ENCODE measurements at regions not wholly inside any gene's neighbourhood (a gene's known extent, or its start where the extent isn't known, plus 50 kb on each side); places are given as distances from the start of the nearest gene placed in this dataset.

DNA sequence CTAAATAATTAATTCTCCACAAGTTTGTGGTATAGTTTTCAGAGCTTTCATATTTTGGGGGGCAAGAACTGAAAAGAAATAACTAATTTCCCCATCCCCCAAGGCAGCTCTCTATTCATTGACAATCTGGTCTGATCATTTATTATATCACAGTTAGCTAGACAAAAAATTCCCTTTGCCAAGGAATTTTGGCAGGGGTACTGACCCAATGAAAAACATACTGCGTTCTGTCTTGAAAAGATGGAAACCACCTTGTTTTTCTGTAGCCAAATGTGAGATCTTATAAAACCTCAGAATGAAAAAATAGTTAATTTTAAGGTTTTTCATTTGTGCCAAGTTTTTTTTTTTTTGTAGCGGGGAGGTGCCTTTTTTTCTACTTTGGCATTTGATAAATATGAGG lies 1008.9 kb downstream of the EFNA5 start:
- TF ChIP-seq, protein P1, sequence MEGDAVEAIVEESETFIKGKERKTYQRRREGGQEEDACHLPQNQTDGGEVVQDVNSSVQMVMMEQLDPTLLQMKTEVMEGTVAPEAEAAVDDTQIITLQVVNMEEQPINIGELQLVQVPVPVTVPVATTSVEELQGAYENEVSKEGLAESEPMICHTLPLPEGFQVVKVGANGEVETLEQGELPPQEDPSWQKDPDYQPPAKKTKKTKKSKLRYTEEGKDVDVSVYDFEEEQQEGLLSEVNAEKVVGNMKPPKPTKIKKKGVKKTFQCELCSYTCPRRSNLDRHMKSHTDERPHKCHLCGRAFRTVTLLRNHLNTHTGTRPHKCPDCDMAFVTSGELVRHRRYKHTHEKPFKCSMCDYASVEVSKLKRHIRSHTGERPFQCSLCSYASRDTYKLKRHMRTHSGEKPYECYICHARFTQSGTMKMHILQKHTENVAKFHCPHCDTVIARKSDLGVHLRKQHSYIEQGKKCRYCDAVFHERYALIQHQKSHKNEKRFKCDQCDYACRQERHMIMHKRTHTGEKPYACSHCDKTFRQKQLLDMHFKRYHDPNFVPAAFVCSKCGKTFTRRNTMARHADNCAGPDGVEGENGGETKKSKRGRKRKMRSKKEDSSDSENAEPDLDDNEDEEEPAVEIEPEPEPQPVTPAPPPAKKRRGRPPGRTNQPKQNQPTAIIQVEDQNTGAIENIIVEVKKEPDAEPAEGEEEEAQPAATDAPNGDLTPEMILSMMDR (IDR thresholded peaks at IDR 0.05; ENCODE audit: extremely low read depth, insufficient read depth, missing control alignments) = no peak
- in situ Hi-C loops (cut with MboI; ENCODE audit: low pct_unique_long_range_greater_than_20kb, low sequenced_read_pairs, unreplicated experiment) = no loop called here
- DNase-seq (ENCODE audit: low spot score) = no peak

DNA sequence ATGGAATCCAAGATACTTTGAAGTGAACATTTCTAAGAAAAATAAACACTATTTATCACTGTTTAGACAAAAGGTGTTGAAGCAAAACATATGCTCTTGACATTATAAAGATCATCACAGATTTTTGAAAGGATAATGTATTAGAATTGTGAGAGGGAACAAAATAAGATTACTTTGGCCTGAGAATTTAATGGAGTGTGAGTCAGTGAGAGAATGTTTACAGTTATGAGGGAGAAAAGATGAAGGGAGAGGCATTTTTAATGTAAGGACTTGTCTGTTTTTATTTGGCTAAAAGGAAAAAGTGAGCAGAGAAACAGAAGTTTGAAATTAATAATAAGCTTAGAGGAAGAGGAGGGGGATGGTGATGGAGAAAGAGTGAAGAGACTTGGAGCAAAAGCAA lies 1010.1 kb downstream of the EFNA5 start:
- TF ChIP-seq, protein P1 (IDR thresholded peaks at IDR 0.05; ENCODE audit: extremely low read depth, insufficient read depth, missing control alignments) = no peak
- DNase-seq (ENCODE audit: low spot score) = no peak
- in situ Hi-C loops (cut with MboI; ENCODE audit: low pct_unique_long_range_greater_than_20kb, low sequenced_read_pairs, unreplicated experiment) = no loop called here

DNA sequence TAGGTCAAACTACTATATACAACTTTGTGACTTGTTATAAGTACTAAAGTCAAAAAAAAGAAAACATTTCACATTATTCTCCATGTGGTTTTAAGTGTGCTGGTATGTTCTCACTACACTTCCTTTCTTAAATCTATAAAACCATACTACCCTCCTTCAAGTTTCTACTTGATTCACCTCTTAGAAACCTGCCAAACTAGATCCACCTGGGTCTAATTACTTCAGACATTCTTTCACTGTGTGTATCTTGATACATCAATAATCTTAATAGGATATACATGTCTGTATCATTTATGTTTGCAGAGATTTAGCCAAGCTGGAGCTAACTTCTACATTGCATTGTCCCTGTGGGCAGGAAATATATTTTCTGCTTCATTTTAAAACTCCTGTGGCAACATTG lies 1012.6 kb downstream of the EFNA5 start:
- no peak for DNase-seq (ENCODE audit: low spot score)
- TF ChIP-seq, protein P1 (IDR thresholded peaks at IDR 0.05; ENCODE audit: extremely low read depth, insufficient read depth, missing control alignments) = no peak
- in situ Hi-C loops (cut with MboI; ENCODE audit: low pct_unique_long_range_greater_than_20kb, low sequenced_read_pairs, unreplicated experiment) = no loop called here

DNA sequence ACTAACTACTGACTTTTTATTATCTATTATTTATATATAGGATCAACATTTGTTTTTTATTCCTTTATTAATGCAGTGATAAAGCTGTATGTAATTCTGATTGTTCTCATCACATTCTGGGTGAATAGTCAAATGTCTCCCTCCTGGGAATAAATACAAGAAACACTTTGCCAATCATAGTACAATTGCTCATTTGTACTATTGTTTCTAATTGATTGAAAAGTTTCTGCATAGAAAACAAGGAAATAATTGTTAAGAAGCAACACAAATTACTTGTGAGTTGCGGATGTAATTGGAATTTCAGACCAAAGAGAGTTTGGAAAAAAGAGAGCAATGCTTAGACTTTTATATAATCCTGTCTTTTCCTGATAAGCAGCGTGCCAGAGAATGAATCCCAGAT lies 1013.9 kb downstream of the EFNA5 start:
- DNase-seq (ENCODE audit: low spot score) = no peak
- in situ Hi-C loops (cut with MboI; ENCODE audit: low pct_unique_long_range_greater_than_20kb, low sequenced_read_pairs, unreplicated experiment) = no loop called here
- TF ChIP-seq, protein P1 (IDR thresholded peaks at IDR 0.05; ENCODE audit: extremely low read depth, insufficient read depth, missing control alignments) = no peak

DNA sequence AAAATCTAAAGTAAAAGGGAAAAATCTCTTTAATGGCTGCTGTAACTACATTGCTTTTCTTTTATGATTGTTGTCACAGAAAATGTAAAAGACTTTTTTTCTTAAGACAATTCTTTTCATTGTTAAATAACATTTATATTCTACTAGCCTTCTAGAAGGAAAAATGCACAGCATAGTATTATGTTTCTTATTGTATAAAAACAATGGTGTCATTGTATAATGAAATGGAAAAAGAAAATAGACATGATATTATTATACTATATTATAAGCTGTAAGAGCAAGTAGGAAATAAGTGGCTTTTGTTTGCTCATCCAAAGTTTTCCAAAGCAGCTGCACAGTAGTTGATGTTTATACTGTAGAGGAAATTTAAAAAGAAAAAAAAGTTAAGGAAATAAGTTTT lies 1021.7 kb downstream of the EFNA5 start:
- in situ Hi-C loops (cut with MboI; ENCODE audit: low pct_unique_long_range_greater_than_20kb, low sequenced_read_pairs, unreplicated experiment) = no loop called here
- DNase-seq (ENCODE audit: low spot score) = no peak
- TF ChIP-seq, protein P1 (IDR thresholded peaks at IDR 0.05; ENCODE audit: extremely low read depth, insufficient read depth, missing control alignments) = no peak

DNA sequence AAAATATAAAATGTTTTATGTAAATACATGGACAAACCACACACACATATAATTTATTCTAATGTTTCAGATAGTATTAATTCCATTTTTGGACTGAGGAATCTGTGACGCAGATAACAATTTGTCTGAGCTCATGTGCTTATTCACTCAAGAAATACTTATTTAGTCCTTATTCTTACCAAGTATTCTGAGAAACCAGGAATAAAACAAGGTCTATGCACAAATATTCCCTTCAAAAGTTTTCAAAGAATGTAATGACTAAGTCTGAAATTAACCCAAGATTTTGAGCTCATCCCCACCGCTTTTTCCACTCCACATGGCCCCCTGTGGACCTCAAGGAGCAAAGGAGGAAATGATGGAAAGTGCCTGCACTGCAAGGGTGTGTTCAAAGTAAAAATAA lies 1022.3 kb downstream of the EFNA5 start:
- no peak for DNase-seq (ENCODE audit: low spot score)
- in situ Hi-C loops (cut with MboI; ENCODE audit: low pct_unique_long_range_greater_than_20kb, low sequenced_read_pairs, unreplicated experiment) = no loop called here
- TF ChIP-seq, protein P1 (IDR thresholded peaks at IDR 0.05; ENCODE audit: extremely low read depth, insufficient read depth, missing control alignments) = no peak

DNA sequence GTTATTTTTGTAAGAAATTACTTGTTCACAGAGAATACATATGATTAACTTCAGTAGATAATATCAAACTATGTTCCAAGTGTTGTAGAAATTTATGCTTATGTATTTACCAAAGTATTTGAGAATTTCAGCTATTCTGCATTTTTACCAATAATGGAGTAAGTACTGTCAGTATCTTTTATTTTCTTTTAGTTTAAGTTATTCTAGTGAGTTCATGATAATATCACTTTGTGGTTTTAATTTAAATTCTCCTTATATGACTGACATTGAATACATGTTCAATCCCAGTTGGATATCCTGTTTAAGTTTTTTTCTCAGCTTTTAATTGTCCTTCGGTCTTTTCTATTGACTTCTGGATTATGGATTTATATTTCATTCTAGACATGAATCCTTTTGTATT lies 1024.6 kb downstream of the EFNA5 start:
- TF ChIP-seq, protein P1 (IDR thresholded peaks at IDR 0.05; ENCODE audit: extremely low read depth, insufficient read depth, missing control alignments) = no peak
- no peak for DNase-seq (ENCODE audit: low spot score)
- in situ Hi-C loops (cut with MboI; ENCODE audit: low pct_unique_long_range_greater_than_20kb, low sequenced_read_pairs, unreplicated experiment) = no loop called here
